ENCODE measurements at regions not wholly inside any gene's neighbourhood (a gene's known extent, or its start where the extent isn't known, plus 50 kb on each side); places are given as distances from the start of the nearest gene placed in this dataset.

DNA sequence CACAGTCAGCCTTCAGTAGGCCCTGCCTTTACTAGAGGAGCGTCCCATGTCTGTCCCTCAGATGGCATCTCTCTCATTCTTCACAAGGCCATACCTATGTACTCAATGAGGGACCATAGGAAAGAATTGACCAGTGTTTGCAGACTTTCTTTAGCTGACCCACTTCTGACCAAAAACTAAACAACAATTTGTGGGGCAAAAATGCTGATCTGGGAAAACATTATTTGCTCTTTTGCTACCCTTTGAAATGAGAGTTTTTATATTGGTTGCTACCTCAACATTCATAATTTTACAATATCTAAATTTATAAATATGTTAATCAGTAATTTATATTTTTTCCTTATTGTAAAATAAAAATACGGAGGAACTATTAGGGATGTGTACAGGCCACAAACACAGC, 539.4 kb upstream of the GJE1 start:
- Histone ChIP-seq H2AFZ (no peak overlapping the region), H3K27ac (no peak overlapping the region), H4K20me1 (ENCODE audit: insufficient read depth) (no peaks in the 10 kb centered on the region), H3K27me3 (ENCODE audit: insufficient read depth, low read depth) (no peaks in the 10 kb centered on the region), H3K36me3 (ENCODE audit: low read depth) (no peaks in the 10 kb centered on the region), H3K4me2 (no peak overlapping the region), H3F3A (ENCODE audit: insufficient read depth, low read depth) (no peaks in the 10 kb centered on the region), H3K4me3 (no peak overlapping the region), H3K79me2 (ENCODE audit: low read depth) (no peaks in the 10 kb centered on the region), H3K4me1 (replicated peaks; ENCODE audit: insufficient read depth) (no peaks in the 10 kb centered on the region), H3K9me2 (ENCODE audit: insufficient read depth) (no peaks in the 10 kb centered on the region), H3K9me3 (ENCODE audit: insufficient read depth, low read depth) (peaks cover 5% of the 10 kb centered on the region; the same call in 1 of the 2 replicates)
- intact Hi-C loops (cut with micrococcal nuclease; ENCODE audit: unreplicated experiment) = no loop called here
- CTCF ChIA-PET = no interaction called here
- POLR2A ChIA-PET (ENCODE audit: unreplicated experiment) = no interaction called here
- BruUV-seq (replicated peaks) = no TSS peak
- TF ChIP-seq, protein P1, sequence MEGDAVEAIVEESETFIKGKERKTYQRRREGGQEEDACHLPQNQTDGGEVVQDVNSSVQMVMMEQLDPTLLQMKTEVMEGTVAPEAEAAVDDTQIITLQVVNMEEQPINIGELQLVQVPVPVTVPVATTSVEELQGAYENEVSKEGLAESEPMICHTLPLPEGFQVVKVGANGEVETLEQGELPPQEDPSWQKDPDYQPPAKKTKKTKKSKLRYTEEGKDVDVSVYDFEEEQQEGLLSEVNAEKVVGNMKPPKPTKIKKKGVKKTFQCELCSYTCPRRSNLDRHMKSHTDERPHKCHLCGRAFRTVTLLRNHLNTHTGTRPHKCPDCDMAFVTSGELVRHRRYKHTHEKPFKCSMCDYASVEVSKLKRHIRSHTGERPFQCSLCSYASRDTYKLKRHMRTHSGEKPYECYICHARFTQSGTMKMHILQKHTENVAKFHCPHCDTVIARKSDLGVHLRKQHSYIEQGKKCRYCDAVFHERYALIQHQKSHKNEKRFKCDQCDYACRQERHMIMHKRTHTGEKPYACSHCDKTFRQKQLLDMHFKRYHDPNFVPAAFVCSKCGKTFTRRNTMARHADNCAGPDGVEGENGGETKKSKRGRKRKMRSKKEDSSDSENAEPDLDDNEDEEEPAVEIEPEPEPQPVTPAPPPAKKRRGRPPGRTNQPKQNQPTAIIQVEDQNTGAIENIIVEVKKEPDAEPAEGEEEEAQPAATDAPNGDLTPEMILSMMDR (conservative IDR thresholded peaks at IDR 0.05) = no peak
- TF ChIP-seq EZH2 (IDR thresholded peaks at IDR 0.05; ENCODE audit: low read depth) = no peak
- DNase-seq = no peak

DNA sequence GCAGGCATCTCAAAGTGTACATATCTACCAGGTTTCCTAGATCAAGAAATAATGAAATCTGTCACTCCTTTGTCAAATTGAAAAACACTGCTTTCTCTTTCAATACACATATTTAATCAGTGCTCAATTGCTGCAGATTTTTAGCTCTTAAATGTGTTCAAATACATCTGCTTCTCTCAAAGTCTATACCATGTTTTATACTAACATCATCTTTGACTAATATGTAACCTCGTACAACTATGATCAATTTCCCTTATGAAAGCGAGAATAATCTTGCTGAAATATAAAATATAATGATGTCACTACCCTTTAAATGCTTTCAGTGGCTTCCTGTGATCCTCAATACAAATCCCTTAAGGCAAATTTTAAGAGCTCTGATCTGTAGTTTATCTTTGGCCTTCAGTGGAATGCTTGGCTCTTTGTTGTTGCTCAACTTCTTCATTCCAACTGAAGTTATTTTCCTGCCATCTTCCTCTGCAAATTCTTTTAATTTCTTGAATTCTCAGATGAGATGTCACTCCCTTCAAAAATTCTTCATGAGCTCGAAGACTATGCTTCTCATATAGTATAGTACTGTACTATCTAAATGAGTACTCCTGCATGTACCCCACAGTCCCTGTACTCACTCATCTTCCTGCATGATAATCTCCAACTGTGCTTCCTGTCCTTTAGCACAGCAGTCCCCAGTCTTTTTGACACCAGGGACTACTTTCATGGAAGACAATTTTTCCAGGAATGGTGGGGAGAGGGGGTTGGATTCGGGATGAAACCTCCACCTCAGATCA, 545.1 kb upstream of the GJE1 start:
- no TSS peak for BruUV-seq (replicated peaks)
- Histone ChIP-seq H3K79me2 (ENCODE audit: low read depth) (no peaks in the 10 kb centered on the region), H3K4me3 (no peak overlapping the region), H4K20me1 (ENCODE audit: insufficient read depth) (no peaks in the 10 kb centered on the region), H2AFZ (no peak overlapping the region), H3F3A (ENCODE audit: insufficient read depth, low read depth) (no peaks in the 10 kb centered on the region), H3K4me1 (replicated peaks; ENCODE audit: insufficient read depth) (0 out of 2 replicates have a peak, but pooled peaks cover 5% of the 10 kb centered on the region), H3K36me3 (ENCODE audit: low read depth) (no peaks in the 10 kb centered on the region), H3K27ac (no peak overlapping the region), H3K27me3 (ENCODE audit: insufficient read depth, low read depth) (no peaks in the 10 kb centered on the region), H3K9me2 (ENCODE audit: insufficient read depth) (no peaks in the 10 kb centered on the region), H3K9me3 (ENCODE audit: insufficient read depth, low read depth) (peaks cover 5% of the 10 kb centered on the region; the same call in 1 of the 2 replicates), H3K4me2 (no peak overlapping the region)
- intact Hi-C loops (cut with micrococcal nuclease; ENCODE audit: unreplicated experiment) = no loop called here
- peak in 1 of 2 experiments; percentile 37 for DNase-seq
- ChIA-PET POLR2A (ENCODE audit: unreplicated experiment) (interaction anchor here (0.7 kb wide), 1 partner anchor 1095 kb away, joined by 4 read pairs; no protein-coding TSS in a partner anchor), CTCF (interaction anchor here (0.6 kb wide), 1 partner anchor 423 kb away, joined by 4 read pairs; no protein-coding TSS in a partner anchor)
- TF ChIP-seq EZH2 (IDR thresholded peaks at IDR 0.05; ENCODE audit: low read depth) = no peak
- TF ChIP-seq, protein P1 (conservative IDR thresholded peaks at IDR 0.05) = no peak

DNA sequence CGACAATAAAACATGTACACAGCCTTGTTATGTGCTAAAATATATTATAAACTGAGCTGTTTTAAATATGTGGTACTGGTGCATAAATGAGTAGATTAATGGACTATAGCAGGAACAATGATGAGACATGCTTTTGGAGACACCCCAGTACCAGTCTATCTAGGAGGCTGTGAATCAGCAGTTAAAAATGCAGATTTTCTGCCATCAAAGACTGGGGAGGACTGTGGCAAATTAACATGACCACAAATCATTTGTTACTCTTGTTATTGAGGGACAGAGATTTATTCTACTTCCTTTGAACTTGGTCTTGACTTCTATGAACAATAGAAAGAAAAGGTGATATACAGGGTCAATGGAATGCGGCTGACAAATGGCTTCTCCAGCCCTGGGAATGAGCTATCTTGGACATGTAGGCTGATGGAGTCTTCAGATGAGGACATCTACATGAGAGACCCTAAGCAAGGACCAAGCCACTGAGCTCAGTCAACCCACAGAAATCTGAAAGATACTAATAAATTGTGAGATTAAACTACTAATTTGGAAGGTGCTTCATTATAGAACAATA, 551.7 kb upstream of the GJE1 start:
- Histone ChIP-seq H3K27ac (no peak overlapping the region), H3K9me3 (ENCODE audit: insufficient read depth, low read depth) (no peaks in the 10 kb centered on the region), H3K4me2 (no peak overlapping the region), H3K36me3 (ENCODE audit: low read depth) (no peaks in the 10 kb centered on the region), H4K20me1 (ENCODE audit: insufficient read depth) (no peaks in the 10 kb centered on the region), H2AFZ (no peak overlapping the region), H3K4me1 (replicated peaks; ENCODE audit: insufficient read depth) (no peaks in the 10 kb centered on the region), H3K27me3 (ENCODE audit: insufficient read depth, low read depth) (no peaks in the 10 kb centered on the region), H3K4me3 (no peak overlapping the region), H3F3A (ENCODE audit: insufficient read depth, low read depth) (no peaks in the 10 kb centered on the region), H3K9me2 (ENCODE audit: insufficient read depth) (no peaks in the 10 kb centered on the region), H3K79me2 (ENCODE audit: low read depth) (no peaks in the 10 kb centered on the region)
- CTCF ChIA-PET = no interaction called here
- intact Hi-C loops (cut with micrococcal nuclease; ENCODE audit: unreplicated experiment) = no loop called here
- no TSS peak for BruUV-seq (replicated peaks)
- DNase-seq = no peak
- POLR2A ChIA-PET (ENCODE audit: unreplicated experiment) = interaction anchor here (0.5 to 0.6 kb wide), 2 partner anchors 666 to 794 kb away, joined by 3 to 4 read pairs; no protein-coding TSS in a partner anchor
- TF ChIP-seq EZH2 (IDR thresholded peaks at IDR 0.05; ENCODE audit: low read depth) = no peak
- TF ChIP-seq, protein P1 (conservative IDR thresholded peaks at IDR 0.05) = no peak

Measured in PC-9 (cell line).